HG02588 (cell line): ENCODE measurements at regions not wholly inside any gene's neighbourhood (a gene's known extent, or its start where the extent isn't known, plus 50 kb on each side); places are given as distances from the start of the nearest gene placed in this dataset.

Experiments used
- ATAC-seq: cut with Tn5 transposase; IDR thresholded peaks from one replicate; pipeline ENCODE4 v1.9.1; 2021; ENCODE audit warnings: mild to moderate bottlenecking, moderate library complexity; ENCODE audit not compliant: unreplicated experiment

DNA sequence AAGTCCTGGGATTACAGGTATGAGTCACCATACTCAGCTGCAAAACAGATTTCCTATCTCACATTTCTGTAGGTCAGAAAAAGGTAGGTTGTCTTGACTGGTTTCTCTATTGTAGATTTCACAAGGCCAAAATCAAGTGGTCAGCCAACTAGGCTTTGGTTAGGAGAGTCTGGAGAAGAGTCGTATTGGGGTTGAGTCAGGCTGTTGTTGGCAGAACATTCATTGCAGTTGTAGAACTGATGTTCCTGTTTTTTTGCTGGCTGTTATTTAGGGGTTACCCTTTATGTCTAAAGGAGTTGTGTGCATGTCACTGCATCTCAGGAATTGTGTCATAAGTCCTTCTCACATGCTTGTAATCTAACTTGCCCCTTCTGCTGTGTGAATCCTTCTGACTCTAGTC is 814.2 kb upstream of the GRAMD2B start:
- no peak for ATAC-seq

DNA sequence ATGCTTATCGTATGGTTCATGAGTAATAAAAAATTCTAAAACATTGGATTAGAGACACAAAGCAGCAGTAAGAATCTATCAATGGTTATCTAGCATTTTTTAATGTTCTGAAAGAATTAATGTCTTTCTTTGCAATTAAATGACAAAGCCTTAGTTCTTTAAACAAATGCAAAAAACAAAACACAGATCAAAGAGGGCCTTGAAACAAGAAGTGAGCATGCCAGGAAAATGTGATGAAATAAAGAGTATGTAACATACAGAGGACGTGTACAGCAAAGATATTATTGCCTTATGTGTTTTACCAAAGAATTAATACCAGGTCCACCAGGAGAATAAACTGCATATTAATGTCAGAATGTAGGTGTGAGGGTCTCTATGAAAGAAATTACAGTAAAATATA is 812.3 kb upstream of the GRAMD2B start:
- no peak for ATAC-seq

DNA sequence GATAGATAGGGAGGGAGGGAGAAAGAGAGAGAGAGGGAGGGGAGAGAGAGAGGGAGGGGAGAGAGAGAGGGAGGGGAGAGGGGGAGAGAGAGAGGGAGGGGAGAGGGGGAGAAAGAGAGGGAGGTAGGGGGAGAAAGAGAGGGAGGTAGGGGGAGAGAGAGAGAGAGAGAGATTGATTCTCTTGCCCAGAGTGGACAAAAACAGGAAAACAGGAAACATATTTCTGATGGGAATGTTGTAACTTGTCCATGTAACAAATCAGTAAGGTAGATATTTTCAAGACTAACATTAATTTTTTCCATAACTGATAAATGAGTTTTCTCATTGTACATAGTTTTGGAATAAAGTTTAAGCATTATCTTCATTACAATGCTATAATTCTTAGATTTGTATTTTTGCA is 811.7 kb upstream of the GRAMD2B start:
- no peak for ATAC-seq

DNA sequence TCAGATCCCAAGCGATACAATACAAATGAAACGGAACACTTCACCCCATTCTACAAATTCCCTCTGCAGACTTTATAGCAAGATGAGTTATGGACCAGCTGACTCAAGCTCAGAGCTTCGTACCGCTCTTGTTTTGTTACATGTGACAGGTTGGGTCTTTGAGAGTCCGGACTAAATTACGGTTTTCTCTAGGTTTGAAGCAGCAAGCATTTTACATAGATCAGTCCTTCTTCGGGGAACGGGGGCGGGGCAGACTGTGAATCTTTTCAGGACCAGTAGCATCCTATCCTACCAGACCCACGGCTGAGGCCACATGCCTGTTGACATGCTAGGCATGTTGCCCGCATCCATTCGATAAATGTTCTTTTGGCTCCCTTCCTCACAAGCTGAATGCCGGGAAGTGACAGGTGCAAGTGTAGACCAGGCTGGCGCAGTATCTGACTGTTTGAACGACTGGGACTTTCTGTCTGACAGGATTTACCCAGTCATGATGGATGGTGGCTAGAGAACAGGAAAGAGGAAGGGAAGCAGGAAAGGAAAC is 811.0 kb upstream of the GRAMD2B start:
- ATAC-seq, result no peak

DNA sequence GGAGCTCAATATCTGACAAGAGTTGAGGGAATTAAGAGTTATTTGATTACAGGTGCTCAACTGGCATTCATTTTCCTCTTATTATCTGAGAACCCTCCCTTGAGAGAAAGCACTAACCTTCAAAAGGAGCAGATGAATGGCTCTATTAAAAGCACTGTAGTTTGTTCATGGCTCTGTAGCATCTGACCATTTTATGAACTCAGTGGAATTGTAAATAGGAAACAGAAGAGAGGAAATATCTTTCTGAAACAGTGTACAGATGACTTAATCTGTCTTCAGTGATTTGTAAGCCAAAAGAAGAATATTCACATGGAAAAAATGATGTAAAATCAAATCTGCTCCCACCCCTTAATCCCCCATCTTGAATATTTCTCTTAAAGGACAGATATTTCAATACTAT is 810.4 kb upstream of the GRAMD2B start:
- ATAC-seq, result no peak

DNA sequence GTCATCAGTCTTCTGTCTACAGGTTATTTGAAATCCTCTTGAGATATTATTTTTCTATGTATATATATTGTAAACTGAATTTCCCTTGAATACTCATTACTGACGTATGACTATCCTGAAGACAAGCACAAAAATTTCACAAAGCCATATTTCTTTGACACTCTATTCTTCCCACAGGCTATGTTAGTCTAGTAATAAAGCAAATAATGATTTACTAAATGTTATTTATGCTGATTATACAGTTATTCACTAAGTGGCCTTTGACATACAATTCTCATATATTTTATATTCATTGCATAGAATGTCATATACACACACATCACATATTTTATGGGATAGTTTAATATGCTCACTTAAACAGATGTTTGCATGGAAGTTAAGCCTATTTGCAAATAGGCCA is 793.0 kb upstream of the GRAMD2B start:
- ATAC-seq, result no peak

DNA sequence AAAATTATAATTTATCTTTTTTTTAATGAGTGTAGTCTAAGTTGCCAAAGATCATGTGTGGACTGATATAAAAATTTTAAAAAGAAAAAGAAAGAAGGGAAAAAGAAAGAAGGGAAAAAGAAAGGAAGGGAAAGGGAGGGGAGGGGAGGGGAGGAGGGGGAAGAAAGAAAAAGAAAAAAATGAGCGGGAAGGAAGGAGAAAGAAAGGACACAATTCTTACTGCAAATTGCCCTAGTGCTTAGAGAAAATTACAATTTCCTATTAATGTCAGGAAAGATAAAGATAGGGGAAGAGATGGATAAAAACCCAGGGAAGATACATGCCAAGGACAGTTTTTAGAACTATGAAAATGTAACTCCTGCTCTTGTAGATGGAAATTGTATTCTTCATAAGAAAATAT is 789.7 kb upstream of the GRAMD2B start:
- ATAC-seq, result no peak

DNA sequence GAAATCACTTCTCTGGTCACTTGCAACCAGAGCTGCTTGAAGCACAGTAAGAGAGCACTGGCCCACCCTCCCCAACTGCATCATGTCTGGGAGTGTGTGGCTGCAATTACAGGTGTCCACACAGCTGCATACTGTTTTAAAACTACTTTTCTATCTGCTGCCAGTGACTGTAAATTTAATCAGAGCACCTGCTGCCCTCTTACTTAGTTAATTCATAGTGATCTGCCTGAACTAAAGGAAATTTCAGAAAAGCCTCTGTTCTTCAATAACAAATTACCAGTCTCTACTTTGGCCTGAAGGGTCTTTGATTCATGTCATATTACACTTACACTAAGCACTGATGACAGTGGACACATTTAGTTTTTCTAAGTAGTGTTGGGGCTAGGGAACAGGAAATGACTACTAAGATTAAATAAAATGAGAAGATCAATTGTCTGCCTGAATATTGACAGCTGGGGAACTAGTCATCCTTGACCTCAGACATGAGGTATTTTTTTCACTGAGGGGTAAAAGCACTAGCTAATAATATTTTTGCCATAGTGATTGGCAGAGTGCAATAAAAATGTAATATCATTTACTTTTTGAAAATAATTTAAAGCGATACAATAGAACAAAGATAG is 788.9 kb upstream of the GRAMD2B start:
- ATAC-seq, result no peak

DNA sequence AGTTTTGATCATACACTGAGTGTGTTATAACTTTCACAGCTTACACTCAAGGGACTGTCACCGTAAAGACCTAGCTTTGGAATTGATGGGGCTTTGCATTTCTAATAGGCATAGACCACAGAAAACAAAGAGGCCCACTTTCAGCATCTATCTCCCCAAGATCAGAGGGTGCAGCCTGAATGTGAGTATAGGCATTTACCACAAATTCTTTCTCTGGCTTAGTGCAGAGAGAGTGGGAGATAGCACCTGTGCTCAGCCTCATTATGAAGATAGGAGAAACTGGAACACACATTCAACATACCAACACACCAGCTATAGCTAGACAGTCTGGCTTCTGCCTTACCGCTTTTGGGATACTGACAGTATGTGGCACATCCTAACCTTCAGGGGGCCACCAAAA is 783.4 kb upstream of the GRAMD2B start:
- no peak for ATAC-seq

DNA sequence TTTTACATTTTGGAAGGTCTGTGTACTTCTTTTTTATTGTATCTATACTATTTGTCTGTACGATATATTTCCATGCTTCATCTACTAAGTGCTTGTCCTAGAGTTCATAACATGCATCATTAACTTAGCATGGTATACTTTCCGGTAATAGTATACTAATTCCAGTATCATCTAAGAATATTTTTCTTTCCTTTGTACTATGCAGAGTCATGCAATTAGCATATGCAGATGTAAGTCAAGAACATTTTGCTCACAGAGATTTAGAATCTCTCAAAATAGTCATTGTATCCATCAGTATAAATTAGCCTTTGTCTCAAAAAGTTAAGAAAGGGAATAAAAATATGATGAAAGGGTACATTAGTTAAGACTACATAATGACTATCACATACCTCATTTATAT is 770.4 kb upstream of the GRAMD2B start:
- ATAC-seq, result no peak

DNA sequence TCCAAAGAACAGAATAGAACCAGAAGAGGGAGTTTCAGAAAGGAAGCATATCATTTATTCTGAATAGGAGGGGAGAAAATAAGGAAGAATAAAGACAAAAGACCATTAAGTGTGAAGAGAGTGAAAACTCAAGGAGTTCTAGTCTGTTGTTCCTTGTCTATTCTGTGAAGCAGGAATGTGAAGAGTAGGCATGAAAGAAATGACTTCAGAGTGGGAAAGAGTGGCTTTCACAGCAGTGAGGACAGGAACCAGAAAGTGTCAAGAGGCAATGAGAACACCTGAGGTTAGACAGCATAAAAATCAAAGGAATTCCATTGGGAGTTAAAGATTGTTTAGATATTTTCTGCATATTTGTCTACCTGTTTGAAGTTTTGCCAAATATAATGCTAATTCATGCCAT is 768.8 kb upstream of the GRAMD2B start:
- no peak for ATAC-seq

DNA sequence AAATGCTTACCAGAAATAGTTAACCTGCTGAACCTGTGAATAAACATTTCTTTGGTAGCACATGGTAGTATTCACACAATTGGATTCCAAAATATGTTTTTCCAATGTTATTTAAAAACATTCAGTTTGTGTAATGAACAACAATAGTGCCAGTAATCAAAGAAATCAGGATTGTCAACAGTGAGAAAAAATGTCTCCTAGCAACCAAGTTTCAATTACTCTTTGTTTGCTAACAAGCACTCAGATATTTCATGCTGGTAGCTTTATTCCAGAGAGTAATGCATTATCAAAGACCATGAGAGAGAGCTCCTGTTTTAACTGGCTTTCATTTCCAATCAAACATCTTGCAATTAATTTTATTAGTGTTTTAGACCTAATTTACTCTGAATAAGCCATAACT is 768.1 kb upstream of the GRAMD2B start:
- no peak for ATAC-seq

DNA sequence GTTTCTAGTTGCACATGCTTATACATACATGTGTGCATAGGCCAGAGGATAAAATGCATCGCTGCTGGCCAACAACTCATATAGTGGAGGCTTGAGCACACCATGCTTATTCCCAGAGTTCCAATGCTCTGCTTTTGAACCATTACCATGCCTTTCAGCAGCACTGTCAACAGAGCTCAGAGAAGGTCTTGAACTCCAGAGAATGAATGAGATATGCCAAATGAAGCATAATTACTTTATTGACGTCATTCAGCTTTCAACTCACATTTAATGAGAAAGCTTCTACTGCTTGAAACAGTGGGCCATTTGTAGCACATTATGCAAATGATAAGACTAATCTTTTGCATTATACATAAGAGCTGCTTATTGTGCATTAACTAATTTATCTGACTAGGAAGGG is 765.3 kb upstream of the GRAMD2B start:
- no peak for ATAC-seq

DNA sequence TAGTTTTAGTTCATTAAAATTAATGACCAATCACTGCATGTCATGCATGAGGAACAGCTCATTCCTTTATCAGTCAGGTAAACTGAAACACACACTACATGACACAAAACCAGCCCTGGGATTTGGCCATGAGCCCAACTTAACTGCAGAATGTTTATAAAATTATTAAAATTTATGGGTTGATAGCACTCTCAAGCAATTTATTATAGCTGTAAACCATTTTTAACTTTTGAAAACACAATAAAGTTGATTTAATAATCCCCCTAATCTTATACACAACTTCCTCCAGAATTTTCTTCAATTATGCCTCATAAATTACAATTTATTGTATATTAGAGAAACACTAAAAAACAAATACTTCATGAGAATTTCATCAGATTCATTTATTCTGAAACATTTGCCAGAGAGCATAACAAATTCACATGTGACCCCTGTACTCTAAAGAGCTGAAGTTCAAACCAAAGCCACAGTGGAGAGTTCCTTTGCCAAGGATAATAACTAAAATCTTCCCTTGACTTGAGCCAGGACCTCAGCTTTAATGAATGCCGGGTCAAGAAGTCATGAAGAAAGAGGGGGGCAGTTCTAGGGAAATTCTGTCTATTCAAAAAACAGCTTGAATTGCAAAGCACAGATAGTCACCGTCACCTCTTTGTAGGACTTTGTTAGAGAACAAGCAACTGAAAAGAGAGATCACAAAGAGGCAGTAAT is 763.7 kb upstream of the GRAMD2B start:
- ATAC-seq, result no peak

DNA sequence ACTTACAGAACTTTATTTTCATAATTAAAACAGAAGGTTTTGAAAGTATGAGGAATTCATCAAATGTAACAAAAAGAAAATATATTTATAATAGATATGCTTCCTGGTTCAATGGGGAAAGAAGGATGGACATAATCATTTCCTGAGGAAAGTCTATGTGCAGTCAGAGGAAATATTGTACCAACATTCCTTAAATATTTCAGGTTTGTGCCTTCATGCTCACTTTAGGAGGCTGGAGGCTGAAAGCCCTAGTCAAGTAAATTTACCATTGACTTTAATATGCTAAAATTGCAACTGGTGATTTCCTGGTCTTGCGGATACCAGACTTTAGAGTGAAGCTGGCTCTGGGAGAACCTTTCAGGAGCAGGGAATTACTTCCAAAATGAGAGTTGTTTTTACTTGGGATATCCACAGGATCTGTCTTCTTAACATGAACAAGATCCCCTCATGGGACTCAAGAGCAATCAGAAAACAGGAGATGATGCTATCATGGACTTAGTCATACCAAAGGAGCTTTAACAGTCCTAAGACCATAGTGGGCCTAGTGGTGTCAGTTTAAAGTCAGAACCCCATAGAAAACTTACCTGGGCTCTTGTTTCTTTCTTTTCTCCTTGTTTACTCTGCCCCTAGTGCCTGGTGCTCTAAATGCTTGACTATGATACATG is 762.8 kb upstream of the GRAMD2B start:
- no peak for ATAC-seq

DNA sequence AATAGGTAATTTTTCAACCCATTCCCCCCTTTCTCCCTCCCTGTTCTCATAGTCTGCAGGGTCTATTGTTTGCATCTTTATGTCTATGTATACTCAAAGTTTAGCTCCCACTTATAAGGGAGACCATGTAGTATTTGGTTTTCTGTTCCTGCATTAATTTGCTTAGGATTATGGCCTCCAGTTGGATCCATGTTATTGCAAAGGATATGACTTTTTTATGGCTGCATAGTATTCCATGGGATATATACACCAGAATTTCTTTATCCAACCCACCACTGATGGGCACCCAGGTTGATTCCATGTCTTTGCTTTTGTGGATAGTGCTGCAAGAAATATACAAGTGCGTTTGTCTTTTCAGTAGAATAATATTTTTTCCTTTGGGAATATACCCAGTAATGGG is 761.6 kb upstream of the GRAMD2B start:
- ATAC-seq, result no peak

DNA sequence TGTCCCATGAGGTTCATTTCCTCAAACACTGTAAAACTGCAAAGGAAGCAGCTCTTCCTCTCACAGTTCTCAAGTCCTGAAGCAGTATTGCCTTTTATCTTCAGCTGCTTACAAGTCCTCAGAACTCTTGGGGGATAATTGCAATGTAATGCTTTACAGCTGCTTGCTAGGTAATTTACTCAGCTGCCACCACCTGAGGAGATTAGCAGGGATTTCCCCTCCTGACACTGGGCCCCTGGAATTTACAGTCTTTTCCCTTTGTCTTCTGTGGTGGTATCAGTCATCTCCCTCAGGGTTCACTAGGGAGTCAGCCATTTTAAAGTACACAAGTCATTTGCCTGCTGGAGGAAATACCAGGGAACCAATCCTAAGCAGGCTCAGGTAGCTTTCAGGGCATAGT is 754.3 kb upstream of the GRAMD2B start:
- no peak for ATAC-seq

DNA sequence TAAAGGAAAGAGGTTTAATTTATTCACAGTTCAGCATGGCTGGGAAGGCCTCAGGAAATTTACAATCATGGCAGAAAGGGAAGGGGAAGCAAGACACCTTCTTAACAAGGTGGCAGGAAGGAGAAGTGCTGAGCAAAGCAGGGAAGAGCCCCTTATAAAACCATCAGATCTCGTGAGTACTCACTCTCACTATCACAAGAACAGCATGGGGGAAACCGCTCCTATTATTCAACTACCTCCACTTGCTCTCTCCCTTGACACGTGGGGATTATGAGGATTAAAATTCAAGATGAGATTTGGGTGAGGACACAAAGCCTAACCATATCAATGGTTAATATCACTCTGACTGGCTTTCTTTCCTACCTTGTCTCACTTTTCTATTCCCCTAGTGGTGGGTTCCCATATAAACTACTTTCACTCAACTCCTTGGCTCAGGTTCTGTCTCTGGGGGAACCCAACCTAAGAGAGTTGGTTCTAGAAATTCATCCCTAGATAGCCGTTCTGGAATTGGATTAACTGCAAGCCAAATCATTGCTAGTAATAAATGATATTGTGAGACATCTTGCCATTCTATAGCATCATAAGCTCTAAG is 749.8 kb upstream of the GRAMD2B start:
- no peak for ATAC-seq

DNA sequence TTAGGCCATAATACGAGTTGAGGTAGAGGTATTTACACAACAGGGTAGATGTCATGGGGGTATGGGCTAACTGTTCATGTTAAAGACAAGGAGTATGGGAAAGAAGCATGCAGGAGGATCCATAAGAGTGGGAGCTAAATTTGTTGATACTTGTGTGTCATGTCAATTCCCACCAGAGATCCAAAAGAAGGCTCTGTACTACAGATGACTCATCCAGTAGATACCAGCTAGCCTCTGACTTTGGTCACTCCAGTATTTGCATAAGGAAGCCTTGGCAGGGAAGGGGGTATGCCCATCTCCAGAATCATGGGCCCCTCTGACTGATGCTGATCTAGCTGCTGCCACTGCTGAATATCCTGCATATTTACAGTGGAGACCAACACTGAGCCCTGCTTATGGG is 743.7 kb upstream of the GRAMD2B start:
- no peak for ATAC-seq

DNA sequence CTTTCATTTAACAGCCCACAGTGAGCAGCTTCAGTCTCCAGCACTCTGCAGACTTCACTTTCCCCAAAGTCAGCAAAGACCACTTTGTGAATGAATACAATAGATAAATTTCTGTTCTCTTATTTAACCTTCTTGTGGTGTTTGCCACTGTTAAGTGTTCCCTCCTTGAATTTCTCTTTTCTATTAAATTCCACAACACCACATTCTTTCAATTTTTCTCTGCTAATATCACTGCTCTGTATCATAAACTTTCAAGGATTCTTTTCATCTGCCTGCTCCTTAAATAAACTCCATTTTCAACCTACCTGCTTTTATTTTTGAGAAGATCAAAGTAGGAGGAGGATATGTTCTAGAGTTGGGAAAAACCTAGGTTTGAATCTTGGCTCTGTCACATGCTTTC is 739.5 kb upstream of the GRAMD2B start:
- no peak for ATAC-seq

DNA sequence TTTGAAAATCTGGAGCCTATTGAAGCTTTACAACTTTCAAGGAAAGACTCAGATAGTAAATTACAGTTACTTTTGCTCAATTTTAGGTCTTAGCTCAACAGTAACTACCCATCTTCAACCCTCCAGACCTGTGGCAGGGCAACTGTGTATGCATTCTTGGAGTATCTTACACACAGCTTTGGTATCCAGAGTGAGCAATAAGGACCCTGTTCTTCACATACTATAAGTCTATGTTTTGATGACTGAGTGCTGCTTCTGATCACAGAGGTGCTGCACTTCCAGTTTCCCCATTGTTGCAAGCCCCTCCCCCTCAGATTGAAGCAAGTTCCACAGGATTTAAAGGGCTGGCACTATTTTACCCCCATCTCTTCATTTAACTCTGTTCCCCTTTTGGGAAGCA is 737.4 kb upstream of the GRAMD2B start:
- no peak for ATAC-seq
